CD14-positive monocyte (primary cell): ENCODE measurements at regions not wholly inside any gene's neighbourhood (a gene's known extent, or its start where the extent isn't known, plus 50 kb on each side); places are given as distances from the start of the nearest gene placed in this dataset.

Experiments used
- DNase-seq, 3 donors: peaks; one replicate each; pipeline ENCODE4 v3.0.0-alpha.2; 2011 to 2022
- H2AFZ ChIP-seq: 2 replicates; pipeline ENCODE4 v1.6.0; 2012; ENCODE audit warnings: mild to moderate bottlenecking, low read depth, low read length, inconsistent platforms; ENCODE audit not compliant: insufficient read depth, poor library complexity, severe bottlenecking
- H3K27ac ChIP-seq, 2 donors: 1 replicate in 1 of 2; 2 replicates in 1 of 2; pipeline ENCODE4 v1.5.1; 2012 to 2013; ENCODE audit warnings: low read length in 2 of 2, control low read depth in 1 of 2, inconsistent platforms in 1 of 2, low read depth in 1 of 2, mild to moderate bottlenecking in 1 of 2
- H3K27me3 ChIP-seq, 2 donors: one replicate each; pipeline versions ENCODE4 v1.6.0 to v1.6.1; 2011 to 2013; ENCODE audit warnings: low read length in 2 of 2; ENCODE audit not compliant: control insufficient read depth in 2 of 2, insufficient read depth in 2 of 2
- H3K36me3 ChIP-seq, 2 donors: replicated peaks in 1 of 2; 1 replicate in 1 of 2; 2 replicates in 1 of 2; pipeline versions ENCODE4 v1.5.1 to v1.6.1; 2012 to 2013; ENCODE audit warnings: low read length in 2 of 2, control low read depth in 1 of 2, inconsistent platforms in 1 of 2, mild to moderate bottlenecking in 1 of 2; ENCODE audit not compliant: insufficient read depth in 2 of 2, control insufficient read depth in 1 of 2
- H3K4me1 ChIP-seq, 2 donors: 1 replicate in 1 of 2; 2 replicates in 1 of 2; pipeline versions ENCODE4 v1.5.1 to v1.6.1; 2012 to 2013; ENCODE audit warnings: low read length in 2 of 2, control low read depth in 1 of 2, inconsistent platforms in 1 of 2, mild to moderate bottlenecking in 1 of 2, moderate library complexity in 1 of 2; ENCODE audit not compliant: insufficient read depth in 2 of 2, control insufficient read depth in 1 of 2
- H3K4me2 ChIP-seq: replicated peaks from 2 replicates; pipeline ENCODE3; 2012; ENCODE audit warnings: low read length, moderate library complexity, mild to moderate bottlenecking; ENCODE audit not compliant: poor library complexity, severe bottlenecking; ENCODE audit errors: extremely low read depth
- H3K4me3 ChIP-seq, 3 experiments: fragments of 200-600 bp in 1 of 3; sonication (generic) in 1 of 3; replicated peaks in 1 of 3; 1 replicate in 2 of 3; 2 replicates in 1 of 3; pipeline ENCODE4 v1.5.1; 2011 to 2013; ENCODE audit warnings: low read length in 3 of 3, mild to moderate bottlenecking in 3 of 3, control low read depth in 2 of 3, low read depth in 2 of 3, inconsistent platforms in 1 of 3, moderate library complexity in 1 of 3
- H3K79me2 ChIP-seq: 2 replicates; pipeline ENCODE4 v1.6.0; 2012; ENCODE audit warnings: mild to moderate bottlenecking, control low read depth, inconsistent platforms, low read length, moderate library complexity; ENCODE audit not compliant: insufficient read depth
- H3K9ac ChIP-seq: 2 replicates; pipeline ENCODE4 v1.6.0; 2017; ENCODE audit warnings: low read length, mild to moderate bottlenecking; ENCODE audit not compliant: insufficient read depth, poor library complexity, severe bottlenecking
- H3K9me3 ChIP-seq, 2 donors: replicated peaks in 1 of 2; 1 replicate in 1 of 2; 2 replicates in 1 of 2; pipeline versions ENCODE4 v1.5.1 to v1.6.1; 2012 to 2013; ENCODE audit warnings: low read length in 2 of 2, control low read depth in 1 of 2; ENCODE audit not compliant: control insufficient read depth in 1 of 2, insufficient read depth in 1 of 2
- H4K20me1 ChIP-seq: 2 replicates; pipeline ENCODE4 v1.6.0; 2012; ENCODE audit warnings: mild to moderate bottlenecking, low read length, control low read depth, moderate library complexity; ENCODE audit not compliant: insufficient read depth
- H3K27ac Mint-ChIP-seq, 7 donors: one replicate each; pipeline ENCODE4 v1.8.0; 2020; ENCODE audit warnings: mild to moderate bottlenecking in 7 of 7, mixed read lengths in 7 of 7, moderate library complexity in 6 of 7, inconsistent platforms in 2 of 7
- H3K27me3 Mint-ChIP-seq, 3 donors: one replicate each; pipeline ENCODE4 v1.8.0; 2021 to 2022; ENCODE audit warnings: low read depth in 3 of 3, mild to moderate bottlenecking in 3 of 3, mixed read lengths in 3 of 3, moderate library complexity in 3 of 3, inconsistent platforms in 1 of 3
- H3K36me3 Mint-ChIP-seq, 2 donors: one replicate each; pipeline ENCODE4 v1.8.0; 2020; ENCODE audit warnings: mixed read lengths in 2 of 2, inconsistent platforms in 1 of 2, mild to moderate bottlenecking in 1 of 2
- H3K4me1 Mint-ChIP-seq: one replicate; pipeline ENCODE4 v1.8.0; 2020; ENCODE audit warnings: mild to moderate bottlenecking, mixed read lengths
- H3K4me3 Mint-ChIP-seq, 2 donors: one replicate each; pipeline ENCODE4 v1.8.0; 2020; ENCODE audit warnings: mild to moderate bottlenecking in 2 of 2, mixed read lengths in 2 of 2, moderate library complexity in 1 of 2
- H3K9me3 Mint-ChIP-seq, 7 donors: one replicate each; pipeline ENCODE4 v1.8.0; 2020 to 2022; ENCODE audit warnings: mixed read lengths in 7 of 7, mild to moderate bottlenecking in 6 of 7, moderate library complexity in 6 of 7, inconsistent platforms in 2 of 7
- CTCF ChIP-seq: fragments of 200-600 bp; IDR thresholded peaks from one replicate; pipeline ENCODE4 v1.8.0; 2022; ENCODE audit warnings: antibody characterized with exemption, mild to moderate bottlenecking
- WGBS: methylation state at CpG from one replicate; pipeline ENCODE4 v1.1.5; 2013; ENCODE audit warnings: missing lambda C conversion rate; ENCODE audit not compliant: insufficient coverage; 5-methylcytosine and 5-hydroxymethylcytosine counted together
- intact Hi-C, 2 donors: fragments of 100-400 bp; cut with micrococcal nuclease; formaldehyde crosslinking; loops; one replicate each; pipeline versions ENCODE4 v1.15.0 to v1.15.1; 2023

GRCh38 chr1:99193431-99193830, 70.9 kb upstream of the PLPPR4 start:
- Histone ChIP-seq H3K9ac (no peak overlapping the region), H3K4me2 (no peak overlapping the region), H3K36me3 (no peaks in the 10 kb centered on the region), H3K27ac (no peak overlapping the region), H3K79me2 (no peaks in the 10 kb centered on the region), H2AFZ (no peak overlapping the region), H4K20me1 (no peaks in the 10 kb centered on the region), H3K9me3 (no peaks in the 10 kb centered on the region), H3K27me3 (no peaks in the 10 kb centered on the region), H3K4me3 (no peak overlapping the region), H3K4me1 (no peaks in the 10 kb centered on the region)
- peaks cover 0 to 4% (median 1%) of the 10 kb centered on the region in 7 donors for H3K9me3 Mint-ChIP-seq
- TF ChIP-seq CTCF = no peak
- no peak overlapping the region for H3K4me3 Mint-ChIP-seq
- WGBS = no CpG with 5 or more reads among the region's 2 CpGs
- H3K27ac Mint-ChIP-seq = no peak overlapping the region
- DNase-seq = no peak
- H3K4me1 Mint-ChIP-seq = no peaks in the 10 kb centered on the region
- H3K36me3 Mint-ChIP-seq = no peaks in the 10 kb centered on the region
- H3K27me3 Mint-ChIP-seq = peaks cover 0 to 2% (median 2%) of the 10 kb centered on the region in 3 donors
- intact Hi-C loops = no loop called here

GRCh38 chr1:99198393-99198792, 65.9 kb upstream of the PLPPR4 start:
- Histone ChIP-seq H3K9me3 (no peaks in the 10 kb centered on the region), H3K4me3 (no peak overlapping the region), H3K4me2 (no peak overlapping the region), H3K36me3 (no peaks in the 10 kb centered on the region), H3K79me2 (no peaks in the 10 kb centered on the region), H3K27me3 (no peaks in the 10 kb centered on the region), H2AFZ (no peak overlapping the region), H3K4me1 (no peaks in the 10 kb centered on the region), H3K27ac (no peak overlapping the region), H3K9ac (no peak overlapping the region), H4K20me1 (no peaks in the 10 kb centered on the region)
- WGBS = 89% methylated on average over 1 of the region's 1 CpG
- Mint-ChIP-seq H3K27me3 (peaks cover 0 to 2% (median 1%) of the 10 kb centered on the region in 3 donors), H3K9me3 (peaks cover 0 to 6% (median 3%) of the 10 kb centered on the region in 7 donors), H3K36me3 (no peaks in the 10 kb centered on the region), H3K4me1 (no peaks in the 10 kb centered on the region), H3K27ac (no peak overlapping the region), H3K4me3 (no peak overlapping the region)
- no peak for DNase-seq
- no peak for TF ChIP-seq CTCF
- intact Hi-C loops = no loop called here
